Panc1 (cell line): ENCODE measurements at regions not wholly inside any gene's neighbourhood (a gene's known extent, or its start where the extent isn't known, plus 50 kb on each side); places are given as distances from the start of the nearest gene placed in this dataset.

ENCODE experiments used
- CTCF ChIP-seq: fragments of 450-650 bp; IDR thresholded peaks from 2 replicates; pipeline ENCODE4 v1.5.1; 2017; ENCODE audit warnings: mild to moderate bottlenecking
- POLR2AphosphoS5 ChIP-seq: IDR thresholded peaks from 2 replicates; pipeline ENCODE4 v1.6.1; 2012; ENCODE audit warnings: mild to moderate bottlenecking, low read depth, low read length, moderate library complexity
- REST ChIP-seq, 2 experiments: IDR thresholded peaks; 2 replicates each; pipeline ENCODE4 v1.6.1; 2011 to 2012; ENCODE audit warnings: low read depth in 2 of 2, control low read depth in 1 of 2, low read length in 1 of 2, mild to moderate bottlenecking in 1 of 2, moderate library complexity in 1 of 2; ENCODE audit not compliant: insufficient read depth in 1 of 2
- SIN3A ChIP-seq: IDR thresholded peaks from 2 replicates; pipeline ENCODE4 v1.6.1; 2012; ENCODE audit warnings: low read depth, mild to moderate bottlenecking, low read length, moderate library complexity, borderline replicate concordance; ENCODE audit not compliant: insufficient read depth
- TCF7L2 ChIP-seq: IDR thresholded peaks from 2 replicates; pipeline ENCODE4 v1.6.1; 2011; ENCODE audit warnings: mild to moderate bottlenecking, low read depth, low read length, inconsistent platforms

GRCh38 chr5:124622851-124623250 is 123.6 kb downstream of the ZNF608 start:
- no peak for TF ChIP-seq CTCF
- TF ChIP-seq POLR2AphosphoS5 = no peak
- TF ChIP-seq SIN3A = no peak
- no peak for TF ChIP-seq REST (IDR thresholded peaks at IDR 0.05; ENCODE audit: insufficient read depth in 1 of 2, low read depth in 2 of 2, low read length in 1 of 2)
- TF ChIP-seq TCF7L2 = no peak
